ENCODE measurements at regions not wholly inside any gene's neighbourhood (a gene's known extent, or its start where the extent isn't known, plus 50 kb on each side); places are given as distances from the start of the nearest gene placed in this dataset.

- Mint-ChIP-seq H3K9me3 (peaks cover 20% of the 10 kb centered on the region), H3K27me3 (ENCODE audit: low read depth) (no peaks in the 10 kb centered on the region), H3K27ac (no peak overlapping the region), H3K4me1 (ENCODE audit: low read depth) (no peaks in the 10 kb centered on the region), H3K36me3 (ENCODE audit: low read depth) (no peaks in the 10 kb centered on the region), H3K4me3 (no peak overlapping the region)
These were observed 305.0 kb downstream of the TENT4A start for GRCh38 chr5:7018198-7018597.

DNA sequence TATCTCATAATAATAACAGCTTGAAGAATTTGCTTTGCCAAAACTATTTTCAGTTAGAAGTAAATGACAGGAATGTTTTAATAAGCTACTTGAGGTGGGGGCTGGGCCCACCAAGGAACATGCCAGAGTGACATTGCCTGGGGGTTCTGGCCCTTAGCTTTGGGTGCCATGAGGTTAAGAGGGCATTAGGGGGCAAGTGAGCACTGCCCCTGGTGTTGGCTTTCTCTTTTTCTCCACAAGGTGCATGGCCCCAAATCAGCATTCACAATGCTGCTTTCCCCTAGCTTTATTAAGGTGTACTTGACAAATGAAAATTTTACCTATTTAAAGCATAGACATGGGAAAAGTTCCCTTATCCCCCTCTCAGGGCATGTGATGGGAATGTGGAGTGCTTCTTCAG is 305.4 kb downstream of the TENT4A start:
- H3K27me3 Mint-ChIP-seq (ENCODE audit: low read depth): no peaks in the 10 kb centered on the region
- peaks cover 22% of the 10 kb centered on the region for H3K9me3 Mint-ChIP-seq
- no peak overlapping the region for H3K27ac Mint-ChIP-seq
- H3K4me1 Mint-ChIP-seq (ENCODE audit: low read depth): no peaks in the 10 kb centered on the region
- no peak overlapping the region for H3K4me3 Mint-ChIP-seq
- H3K36me3 Mint-ChIP-seq (ENCODE audit: low read depth): no peaks in the 10 kb centered on the region

DNA sequence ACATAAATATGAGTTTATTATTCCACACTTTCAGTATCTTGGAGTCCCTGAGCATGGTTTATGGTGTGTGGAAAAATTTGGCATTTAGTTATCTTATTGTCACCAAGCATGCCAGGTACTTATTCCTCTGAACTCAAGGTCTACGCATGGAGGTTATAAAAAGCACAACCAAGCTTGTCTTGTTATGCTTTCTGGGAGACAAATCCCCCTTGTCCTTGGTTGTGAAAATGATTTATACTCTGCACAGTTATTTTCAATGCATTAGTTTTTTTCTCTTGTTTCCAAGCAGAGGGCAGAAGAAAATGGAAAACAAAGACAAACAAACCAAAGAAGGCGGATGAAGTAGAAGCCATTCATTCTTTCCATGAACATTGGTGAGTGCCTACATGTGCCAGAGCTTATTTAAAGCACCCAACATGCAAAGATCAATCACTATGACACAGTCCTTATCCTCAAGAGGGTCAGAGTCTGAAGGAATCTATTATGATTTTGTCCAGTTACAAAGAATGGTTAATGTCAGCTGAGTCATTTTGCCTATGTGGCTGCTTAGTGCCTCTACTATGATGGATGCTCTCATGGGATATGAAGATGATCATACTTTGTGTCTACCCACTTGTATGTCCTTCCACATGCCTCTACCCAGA is 323.1 kb downstream of the TENT4A start:
- Mint-ChIP-seq H3K36me3 (ENCODE audit: low read depth) (no peaks in the 10 kb centered on the region), H3K27me3 (ENCODE audit: low read depth) (no peaks in the 10 kb centered on the region), H3K27ac (no peak overlapping the region), H3K4me1 (ENCODE audit: low read depth) (no peaks in the 10 kb centered on the region), H3K4me3 (no peak overlapping the region), H3K9me3 (peaks cover 7% of the 10 kb centered on the region)

DNA sequence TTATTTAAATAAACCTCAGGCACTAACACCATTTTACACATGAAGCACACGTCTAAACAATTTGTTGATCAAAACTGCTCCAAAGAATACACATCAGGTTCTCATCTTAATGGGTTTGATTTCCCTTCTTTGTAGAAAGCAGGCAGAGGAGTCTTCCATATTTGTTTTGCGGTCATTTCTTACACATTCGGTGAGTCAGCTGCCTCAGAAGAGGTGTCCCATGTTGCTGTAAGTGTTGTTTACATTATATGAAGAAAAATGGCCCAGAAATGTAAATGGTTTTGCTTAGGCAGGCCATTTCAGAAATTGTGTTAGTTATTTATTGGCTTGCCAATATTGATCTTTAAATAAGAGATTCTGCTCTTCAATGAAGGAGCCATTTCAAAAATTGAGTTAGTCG is 325.8 kb downstream of the TENT4A start:
- Mint-ChIP-seq H3K4me1 (ENCODE audit: low read depth) (no peaks in the 10 kb centered on the region), H3K9me3 (peaks cover 7% of the 10 kb centered on the region), H3K27me3 (ENCODE audit: low read depth) (no peaks in the 10 kb centered on the region), H3K27ac (no peak overlapping the region), H3K36me3 (ENCODE audit: low read depth) (no peaks in the 10 kb centered on the region), H3K4me3 (no peak overlapping the region)

DNA sequence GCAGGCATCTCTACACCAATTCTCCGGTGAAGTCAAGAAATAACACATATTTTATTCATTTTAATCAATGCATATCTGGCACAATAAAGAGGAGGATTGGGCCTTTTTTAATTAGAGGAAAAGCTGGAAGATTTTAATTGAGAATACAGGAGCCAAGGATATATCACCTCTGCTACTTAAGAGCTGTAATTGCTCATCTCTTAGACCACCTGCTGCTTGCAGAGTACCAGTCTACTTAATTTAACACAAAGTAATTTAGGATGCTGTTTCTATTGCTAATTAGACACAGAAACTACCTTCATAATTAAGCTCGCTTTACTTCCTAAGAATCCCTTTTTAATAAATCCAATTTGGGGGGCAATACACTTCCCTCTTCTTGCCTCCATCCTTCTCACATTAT is 326.9 kb downstream of the TENT4A start:
- H3K27ac Mint-ChIP-seq: no peak overlapping the region
- H3K9me3 Mint-ChIP-seq: peaks cover 7% of the 10 kb centered on the region
- H3K27me3 Mint-ChIP-seq (ENCODE audit: low read depth): no peaks in the 10 kb centered on the region

GRCh38 chr5:7043797-7044196 is 330.6 kb downstream of the TENT4A start:
- no peak overlapping the region for H3K27ac Mint-ChIP-seq
- no peaks in the 10 kb centered on the region for H3K27me3 Mint-ChIP-seq (ENCODE audit: low read depth)
- no peak overlapping the region for H3K4me3 Mint-ChIP-seq
- H3K36me3 Mint-ChIP-seq (ENCODE audit: low read depth): no peaks in the 10 kb centered on the region
- no peaks in the 10 kb centered on the region for H3K4me1 Mint-ChIP-seq (ENCODE audit: low read depth)
- H3K9me3 Mint-ChIP-seq: peaks cover 7% of the 10 kb centered on the region

More for the DNA sequence above, 326.9 kb downstream of the TENT4A start:
- no peak overlapping the region for H3K4me3 Mint-ChIP-seq
- H3K36me3 Mint-ChIP-seq (ENCODE audit: low read depth): no peaks in the 10 kb centered on the region
- H3K4me1 Mint-ChIP-seq (ENCODE audit: low read depth): no peaks in the 10 kb centered on the region

GRCh38 chr5:7047511-7048261 is 334.5 kb downstream of the TENT4A start:
- Mint-ChIP-seq H3K27ac (no peak overlapping the region), H3K4me1 (ENCODE audit: low read depth) (no peaks in the 10 kb centered on the region), H3K9me3 (no peaks in the 10 kb centered on the region), H3K27me3 (ENCODE audit: low read depth) (no peaks in the 10 kb centered on the region), H3K4me3 (no peak overlapping the region), H3K36me3 (ENCODE audit: low read depth) (no peaks in the 10 kb centered on the region)

- Mint-ChIP-seq H3K27ac (no peak overlapping the region), H3K4me3 (no peak overlapping the region), H3K4me1 (ENCODE audit: low read depth) (no peaks in the 10 kb centered on the region), H3K9me3 (no peaks in the 10 kb centered on the region), H3K27me3 (ENCODE audit: low read depth) (no peaks in the 10 kb centered on the region), H3K36me3 (ENCODE audit: low read depth) (no peaks in the 10 kb centered on the region)
These were observed 337.8 kb downstream of the TENT4A start for GRCh38 chr5:7050986-7051385.

GRCh38 chr5:7053125-7053524 is 339.9 kb downstream of the TENT4A start:
- no peaks in the 10 kb centered on the region for H3K27me3 Mint-ChIP-seq (ENCODE audit: low read depth)
- H3K4me3 Mint-ChIP-seq: no peak overlapping the region
- H3K4me1 Mint-ChIP-seq (ENCODE audit: low read depth): no peaks in the 10 kb centered on the region
- no peaks in the 10 kb centered on the region for H3K9me3 Mint-ChIP-seq
- H3K27ac Mint-ChIP-seq: no peak overlapping the region
- H3K36me3 Mint-ChIP-seq (ENCODE audit: low read depth): no peaks in the 10 kb centered on the region

GRCh38 chr5:7053528-7054209 is 340.4 kb downstream of the TENT4A start:
- H3K27me3 Mint-ChIP-seq (ENCODE audit: low read depth): no peaks in the 10 kb centered on the region
- no peaks in the 10 kb centered on the region for H3K4me1 Mint-ChIP-seq (ENCODE audit: low read depth)
- no peak overlapping the region for H3K4me3 Mint-ChIP-seq
- no peaks in the 10 kb centered on the region for H3K9me3 Mint-ChIP-seq
- H3K27ac Mint-ChIP-seq: no peak overlapping the region
- no peaks in the 10 kb centered on the region for H3K36me3 Mint-ChIP-seq (ENCODE audit: low read depth)

DNA sequence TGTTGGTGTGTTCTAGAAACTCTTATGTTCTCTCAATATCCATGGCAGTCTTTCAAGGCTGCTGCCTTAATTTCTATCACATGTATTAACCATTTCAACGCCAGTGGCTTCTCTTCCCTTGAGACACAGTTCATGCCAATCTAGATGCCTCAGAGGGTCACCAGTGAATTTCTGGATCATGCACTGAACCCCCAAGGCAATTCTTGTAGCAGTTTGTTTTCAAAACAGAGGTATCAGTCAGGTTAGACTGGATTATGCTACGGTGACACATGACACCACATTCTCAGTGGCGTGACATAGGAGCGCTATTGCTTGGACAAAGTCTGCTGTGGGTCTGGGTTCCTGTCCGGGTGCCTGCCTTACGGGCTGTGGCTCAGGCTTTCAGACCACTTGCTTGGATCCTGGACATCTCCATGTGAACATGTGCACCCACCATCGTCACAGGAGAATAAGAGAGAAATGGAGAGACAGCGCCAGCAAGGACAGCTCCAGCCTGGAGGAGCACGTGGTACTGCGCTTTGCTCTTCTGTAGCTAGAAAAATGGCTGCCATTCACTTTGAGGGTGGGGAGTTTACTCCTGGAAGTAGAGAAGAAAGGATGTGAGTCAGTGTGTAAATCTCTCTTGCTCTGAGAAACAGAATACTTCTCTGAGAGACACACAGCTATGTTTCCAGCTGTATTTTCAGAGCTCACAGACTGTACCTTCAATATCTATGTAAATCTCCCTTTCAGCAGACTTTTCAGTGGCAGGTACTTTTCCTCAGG is 329.3 kb upstream of the ADCY2 start:
- Mint-ChIP-seq H3K9me3 (no peaks in the 10 kb centered on the region), H3K4me3 (no peak overlapping the region), H3K36me3 (ENCODE audit: low read depth) (no peaks in the 10 kb centered on the region), H3K27ac (no peak overlapping the region), H3K4me1 (ENCODE audit: low read depth) (no peaks in the 10 kb centered on the region), H3K27me3 (ENCODE audit: low read depth) (no peaks in the 10 kb centered on the region)

DNA sequence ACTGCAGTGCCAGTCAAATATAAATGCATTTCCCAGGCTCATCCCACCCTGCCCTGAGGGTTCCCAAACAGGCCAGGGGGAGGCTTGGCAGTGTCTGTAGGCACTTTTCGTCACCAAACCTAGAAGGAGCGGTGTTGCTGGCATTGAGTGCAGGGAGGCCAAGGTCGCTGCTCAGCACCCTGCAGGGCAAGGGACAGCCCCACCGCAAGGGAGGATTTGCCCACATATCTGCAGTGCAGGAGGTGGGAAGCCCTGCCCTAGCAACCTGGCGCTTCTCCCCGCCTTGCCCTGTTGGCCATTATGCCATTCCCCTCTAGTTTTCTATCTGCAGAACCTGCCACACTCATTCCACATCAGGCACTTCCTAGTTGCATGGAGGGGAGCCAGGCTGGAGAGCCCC is 327.8 kb upstream of the ADCY2 start:
- Mint-ChIP-seq H3K4me3 (no peak overlapping the region), H3K27ac (no peak overlapping the region)

GRCh38 chr5:7068899-7069298 is 327.0 kb upstream of the ADCY2 start:
- H3K36me3 Mint-ChIP-seq (ENCODE audit: low read depth): no peaks in the 10 kb centered on the region
- no peak overlapping the region for H3K4me3 Mint-ChIP-seq
- no peaks in the 10 kb centered on the region for H3K4me1 Mint-ChIP-seq (ENCODE audit: low read depth)
- no peaks in the 10 kb centered on the region for H3K9me3 Mint-ChIP-seq
- H3K27ac Mint-ChIP-seq: no peak overlapping the region
- H3K27me3 Mint-ChIP-seq (ENCODE audit: low read depth): no peaks in the 10 kb centered on the region

More for the DNA sequence above, 327.8 kb upstream of the ADCY2 start:
- Mint-ChIP-seq H3K27me3 (ENCODE audit: low read depth) (no peaks in the 10 kb centered on the region), H3K36me3 (ENCODE audit: low read depth) (no peaks in the 10 kb centered on the region), H3K4me1 (ENCODE audit: low read depth) (no peaks in the 10 kb centered on the region), H3K9me3 (no peaks in the 10 kb centered on the region)

- no peaks in the 10 kb centered on the region for H3K36me3 Mint-ChIP-seq (ENCODE audit: low read depth)
- no peak overlapping the region for H3K27ac Mint-ChIP-seq
- H3K4me3 Mint-ChIP-seq: no peak overlapping the region
- no peaks in the 10 kb centered on the region for H3K27me3 Mint-ChIP-seq (ENCODE audit: low read depth)
- H3K9me3 Mint-ChIP-seq: no peaks in the 10 kb centered on the region
- no peaks in the 10 kb centered on the region for H3K4me1 Mint-ChIP-seq (ENCODE audit: low read depth)
These were observed 323.8 kb upstream of the ADCY2 start for GRCh38 chr5:7072188-7072587.

Measured in T-helper 1 cell treated with Interleukin-12 subunit alpha and Interleukin-12 subunit beta and Interleukin-4 antibody, amounts not matched to agents 30 μg/mL and 1 μg/mL, for 36 hours (primary cell).